ENCODE measurements at regions not wholly inside any gene's neighbourhood (a gene's known extent, or its start where the extent isn't known, plus 50 kb on each side); places are given as distances from the start of the nearest gene placed in this dataset.

GRCh38 chr14:38839694-38840365 lies 263.2 kb downstream of the SEC23A start:
- no peak for DNase-seq

- no peak for DNase-seq
These were observed 264.1 kb downstream of the SEC23A start for GRCh38 chr14:38838979-38839323.

GRCh38 chr14:38838049-38838978 lies 264.7 kb downstream of the SEC23A start:
- no peak for DNase-seq

GRCh38 chr14:38837343-38838048 lies 265.5 kb downstream of the SEC23A start:
- DNase-seq: no peak

GRCh38 chr14:38836539-38836938 lies 266.5 kb downstream of the SEC23A start:
- DNase-seq: no peak

- no peak for DNase-seq
These were observed 267.2 kb downstream of the SEC23A start for GRCh38 chr14:38835874-38836273.

- no peak for DNase-seq
These were observed 274.7 kb downstream of the SEC23A start for GRCh38 chr14:38828183-38828827.

- DNase-seq: no peak
These were observed 278.3 kb downstream of the SEC23A start for GRCh38 chr14:38824706-38825105.

- no peak for DNase-seq
These were observed 284.5 kb downstream of the SEC23A start for GRCh38 chr14:38818555-38818954.

GRCh38 chr14:38808734-38809455 lies 294.1 kb downstream of the SEC23A start:
- no peak for DNase-seq

GRCh38 chr14:38799671-38800070 lies 303.4 kb downstream of the SEC23A start:
- DNase-seq: no peak

GRCh38 chr14:38794677-38795076 lies 308.4 kb downstream of the SEC23A start:
- DNase-seq: no peak

- DNase-seq: no peak
These were observed 311.2 kb downstream of the SEC23A start for GRCh38 chr14:38791862-38792261.

- DNase-seq: no peak
These were observed 312.1 kb downstream of the SEC23A start for GRCh38 chr14:38790916-38791315.

GRCh38 chr14:38789805-38790204 lies 313.2 kb downstream of the SEC23A start:
- DNase-seq: no peak

- no peak for DNase-seq
These were observed 315.0 kb downstream of the SEC23A start for GRCh38 chr14:38788060-38788459.

GRCh38 chr14:38786921-38787320 lies 316.1 kb downstream of the SEC23A start:
- no peak for DNase-seq

GRCh38 chr14:38777401-38777800 lies 325.6 kb downstream of the SEC23A start:
- no peak for DNase-seq

GRCh38 chr14:38775986-38776385 lies 327.0 kb downstream of the SEC23A start:
- no peak for DNase-seq

GRCh38 chr14:38774162-38774561 lies 328.9 kb downstream of the SEC23A start:
- DNase-seq: no peak

GRCh38 chr14:38770251-38770650 lies 332.8 kb downstream of the SEC23A start:
- DNase-seq: no peak

- DNase-seq: no peak
These were observed 340.2 kb downstream of the SEC23A start for GRCh38 chr14:38762845-38763244.

Data from cerebellar nuclear complex (tissue), 1 donor.